ENCODE measurements at regions not wholly inside any gene's neighbourhood (a gene's known extent, or its start where the extent isn't known, plus 50 kb on each side); places are given as distances from the start of the nearest gene placed in this dataset.

GRCh38 chr7:113339661-113340060, 221.3 kb upstream of the SMIM30 start:
- TF ChIP-seq POLR2A (IDR thresholded peaks at IDR 0.05; ENCODE audit: low read length) (no peak), CTCF (IDR thresholded peaks at IDR 0.05) (no peak), EHF (CRISPR knock-in tag; IDR thresholded peaks at IDR 0.05) (no peak), CEBPB (IDR thresholded peaks at IDR 0.05) (no peak)

All from A549 (cell line).